ENCODE measurements at regions not wholly inside any gene's neighbourhood (a gene's known extent, or its start where the extent isn't known, plus 50 kb on each side); places are given as distances from the start of the nearest gene placed in this dataset.

- TF ChIP-seq POLR2A (IDR thresholded peaks at IDR 0.05) (no peak), CTCF (IDR thresholded peaks at IDR 0.05) (no peak), EP300 (IDR thresholded peaks at IDR 0.05) (no peak), POLR2AphosphoS5 (IDR thresholded peaks at IDR 0.05) (no peak)
- Histone ChIP-seq H3K4me1 (no peaks in the 10 kb centered on the region), H3K36me3 (no peaks in the 10 kb centered on the region), H3K27ac (no peak overlapping the region), H3K4me3 (no peak overlapping the region), H3K9me3 (no peaks in the 10 kb centered on the region), H3K27me3 (no peaks in the 10 kb centered on the region)
- ATAC-seq, result no peak
- WGBS, 2 donors (ENCODE audit: low coverage in 1 of 2), result 70 to 85% methylated on average over 2 of the region's 2 CpGs
Measured at GRCh38 chr3:61415201-61415600, 146.2 kb upstream of the PTPRG start.

GRCh38 chr3:61416618-61417017, 144.8 kb upstream of the PTPRG start:
- Histone ChIP-seq H3K27me3 (no peaks in the 10 kb centered on the region), H3K9me3 (no peaks in the 10 kb centered on the region), H3K36me3 (no peaks in the 10 kb centered on the region), H3K4me3 (no peak overlapping the region), H3K27ac (no peak overlapping the region), H3K4me1 (no peaks in the 10 kb centered on the region)
- no peak for ATAC-seq
- WGBS, 2 donors (ENCODE audit: low coverage in 1 of 2), result 38 to 67% methylated on average over 1 of the region's 1 CpG
- no peak for TF ChIP-seq CTCF (IDR thresholded peaks at IDR 0.05)
- no peak for TF ChIP-seq POLR2AphosphoS5 (IDR thresholded peaks at IDR 0.05)
- no peak for TF ChIP-seq EP300 (IDR thresholded peaks at IDR 0.05)
- TF ChIP-seq POLR2A (IDR thresholded peaks at IDR 0.05), result no peak

- no peaks in the 10 kb centered on the region for H3K27me3 ChIP-seq
- no peak for ATAC-seq
- H3K4me1 ChIP-seq, result no peaks in the 10 kb centered on the region
- TF ChIP-seq EP300 (IDR thresholded peaks at IDR 0.05), result no peak
- no peak for TF ChIP-seq POLR2A (IDR thresholded peaks at IDR 0.05)
- no peak for TF ChIP-seq CTCF (IDR thresholded peaks at IDR 0.05)
- TF ChIP-seq POLR2AphosphoS5 (IDR thresholded peaks at IDR 0.05), result no peak
- no peaks in the 10 kb centered on the region for H3K36me3 ChIP-seq
- WGBS, 2 donors (ENCODE audit: low coverage in 1 of 2), result 75 to 95% methylated on average over 1 to 2 of the region's 2 CpGs
- H3K4me3 ChIP-seq, result no peak overlapping the region
- no peak overlapping the region for H3K27ac ChIP-seq
- no peaks in the 10 kb centered on the region for H3K9me3 ChIP-seq
Measured at GRCh38 chr3:61417352-61417751, 144.0 kb upstream of the PTPRG start.

GRCh38 chr3:61420136-61420759, 141.1 kb upstream of the PTPRG start:
- Histone ChIP-seq H3K27ac (no peak overlapping the region), H3K36me3 (no peaks in the 10 kb centered on the region), H3K4me3 (no peak overlapping the region), H3K4me1 (no peaks in the 10 kb centered on the region), H3K9me3 (no peaks in the 10 kb centered on the region), H3K27me3 (no peaks in the 10 kb centered on the region)
- WGBS, 2 donors (ENCODE audit: low coverage in 1 of 2), result 83 to 88% methylated on average over 3 to 4 of the region's 4 CpGs
- TF ChIP-seq EP300 (IDR thresholded peaks at IDR 0.05), result no peak
- no peak for TF ChIP-seq POLR2A (IDR thresholded peaks at IDR 0.05)
- ATAC-seq, result no peak

- TF ChIP-seq POLR2A (IDR thresholded peaks at IDR 0.05) (no peak), EP300 (IDR thresholded peaks at IDR 0.05) (no peak), CTCF (IDR thresholded peaks at IDR 0.05) (no peak), POLR2AphosphoS5 (IDR thresholded peaks at IDR 0.05) (no peak)
- Histone ChIP-seq H3K27me3 (no peaks in the 10 kb centered on the region), H3K4me3 (no peak overlapping the region), H3K27ac (no peak overlapping the region), H3K9me3 (no peaks in the 10 kb centered on the region), H3K36me3 (no peaks in the 10 kb centered on the region), H3K4me1 (no peaks in the 10 kb centered on the region)
- no peak for ATAC-seq
- WGBS, 2 donors (ENCODE audit: low coverage in 1 of 2), result 88% methylated on average over 1 of the region's 1 CpG
Measured at GRCh38 chr3:61422945-61423673, 138.3 kb upstream of the PTPRG start.

Measured in gastroesophageal sphincter (tissue), 4 donors.